ENCODE measurements at regions not wholly inside any gene's neighbourhood (a gene's known extent, or its start where the extent isn't known, plus 50 kb on each side); places are given as distances from the start of the nearest gene placed in this dataset.

DNA sequence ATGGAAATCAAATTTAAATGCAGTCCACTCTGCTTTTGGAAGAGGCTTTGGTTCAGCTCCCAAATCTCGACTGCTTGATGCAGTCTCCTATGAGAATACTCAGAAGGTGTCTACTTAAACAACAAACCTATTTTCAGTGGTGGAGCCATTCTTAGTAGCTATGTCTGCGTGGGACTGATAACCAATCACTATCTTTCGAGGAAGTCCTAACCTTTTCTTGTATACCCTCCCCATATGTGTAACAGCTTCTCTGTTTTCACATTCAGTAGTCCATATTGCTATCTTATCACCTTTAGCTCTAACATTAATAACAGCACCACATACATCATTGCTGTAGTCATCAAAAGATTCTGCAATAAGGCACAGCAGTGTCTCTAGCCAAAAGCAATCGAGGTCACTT is 333.0 kb upstream of the ATP11B start:
- DNase-seq (ENCODE audit: low read depth in 2 of 2), result no peak

DNA sequence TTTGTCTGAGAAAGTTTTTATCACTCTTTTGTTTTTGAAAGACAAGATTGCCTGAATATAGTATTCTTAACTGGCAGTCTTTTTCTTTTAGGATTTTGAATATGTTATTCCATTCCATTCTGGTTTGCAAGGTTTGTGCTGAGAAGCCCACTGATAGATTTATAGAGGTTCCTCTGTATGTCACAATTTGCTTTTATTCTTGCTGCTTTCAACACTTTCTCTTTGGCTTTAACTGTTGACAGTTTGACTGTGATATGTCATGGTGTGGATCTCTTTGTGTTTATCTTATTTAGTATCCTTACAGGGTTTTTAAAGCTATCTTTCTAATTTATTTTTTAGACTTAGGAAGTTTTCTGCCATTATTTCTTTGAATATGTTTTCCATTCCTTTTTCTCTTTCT is 331.2 kb upstream of the ATP11B start:
- DNase-seq (ENCODE audit: low read depth in 2 of 2), result no peak

DNA sequence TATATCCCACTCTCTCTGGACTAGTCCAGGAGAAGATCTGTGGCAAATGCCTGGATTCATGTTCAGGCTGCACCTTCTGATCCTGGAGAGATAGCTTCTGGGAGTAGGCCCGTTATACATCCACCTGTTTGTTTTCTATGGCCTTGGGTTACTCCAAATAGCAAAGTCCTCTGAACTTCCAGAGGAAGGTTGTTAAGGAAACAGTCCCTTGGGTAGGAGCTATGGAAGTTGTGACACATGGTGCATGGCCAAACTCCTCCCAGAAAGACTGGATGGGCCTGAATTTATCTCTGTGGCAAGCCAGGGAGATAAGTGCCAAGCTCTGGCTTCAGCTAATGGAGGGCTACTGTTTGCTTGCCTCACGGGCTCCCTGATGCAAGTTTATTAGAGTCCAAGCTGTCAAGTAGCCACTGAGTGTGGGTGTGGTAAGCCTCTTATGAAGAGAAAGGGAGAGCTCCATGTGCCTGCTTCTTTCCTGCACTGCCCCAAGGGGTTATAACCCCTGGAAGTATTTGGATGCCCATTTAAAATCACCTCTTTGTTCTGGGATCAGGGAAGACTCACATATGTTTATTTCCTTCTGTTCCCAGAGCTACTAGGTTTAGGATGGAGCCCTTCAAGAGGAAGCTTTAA is 328.7 kb upstream of the ATP11B start:
- DNase-seq (ENCODE audit: low read depth in 2 of 2), result no peak

DNA sequence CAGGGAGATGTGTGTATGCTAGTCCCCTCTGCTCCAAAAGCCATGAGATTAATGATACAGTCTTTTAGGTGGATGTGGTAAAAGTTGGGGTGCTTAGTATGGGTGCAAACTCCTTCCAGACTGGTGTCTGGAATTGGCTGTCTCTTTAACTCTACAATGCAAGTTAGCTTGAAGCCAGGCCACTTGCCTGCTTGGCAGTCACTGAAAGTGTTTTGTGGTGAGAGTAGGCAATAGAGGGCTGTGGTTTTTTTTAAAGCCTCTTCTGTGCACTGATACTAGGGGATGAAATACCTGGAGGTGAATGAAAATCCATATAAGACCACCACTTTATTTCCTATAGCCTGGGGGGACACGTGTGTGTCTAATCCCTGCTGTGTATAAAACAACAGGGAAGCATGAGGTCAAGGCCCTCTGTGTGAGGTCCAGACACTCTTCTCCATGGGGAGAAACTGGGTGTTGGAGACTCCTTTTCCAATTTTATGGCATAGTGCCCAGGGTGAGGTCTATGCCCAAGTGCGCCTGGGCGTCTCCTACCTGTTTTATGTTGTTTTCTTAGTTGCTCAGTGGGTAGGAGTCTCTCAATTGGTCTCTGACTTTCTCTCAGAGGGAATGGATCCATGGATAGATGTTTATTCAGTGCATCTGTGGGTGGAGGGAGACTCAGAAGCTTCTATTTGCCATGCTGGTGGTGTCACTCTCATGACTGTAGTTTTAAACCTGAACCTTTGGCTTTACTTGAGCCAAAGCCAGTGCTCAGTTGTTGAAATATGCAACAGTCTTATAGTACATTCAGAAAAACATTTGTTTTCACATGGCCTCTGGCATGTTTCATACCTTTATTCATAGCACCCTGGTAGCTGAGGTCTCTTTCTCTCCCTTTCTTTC is 327.8 kb upstream of the ATP11B start:
- no peak for DNase-seq (ENCODE audit: low read depth in 2 of 2)

DNA sequence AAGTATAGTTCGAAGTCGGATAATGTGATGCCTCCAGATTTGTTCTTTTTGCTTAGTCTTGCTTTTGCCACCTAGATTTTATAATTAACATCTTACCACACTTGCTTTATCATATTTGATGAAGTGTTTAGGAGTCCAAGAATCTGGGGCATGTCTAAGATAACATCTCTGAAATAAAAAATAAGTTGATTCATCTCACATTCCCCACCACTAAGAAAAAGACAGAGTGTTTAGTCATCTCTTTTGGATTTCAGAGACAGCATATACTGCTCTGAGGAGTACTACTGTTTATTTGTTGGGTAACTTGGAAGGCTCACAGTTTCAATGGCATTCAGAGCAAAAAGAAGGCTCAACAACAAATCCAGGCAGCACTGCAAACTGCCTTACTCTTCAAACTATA is 324.2 kb upstream of the ATP11B start:
- DNase-seq (ENCODE audit: low read depth in 2 of 2), result no peak

DNA sequence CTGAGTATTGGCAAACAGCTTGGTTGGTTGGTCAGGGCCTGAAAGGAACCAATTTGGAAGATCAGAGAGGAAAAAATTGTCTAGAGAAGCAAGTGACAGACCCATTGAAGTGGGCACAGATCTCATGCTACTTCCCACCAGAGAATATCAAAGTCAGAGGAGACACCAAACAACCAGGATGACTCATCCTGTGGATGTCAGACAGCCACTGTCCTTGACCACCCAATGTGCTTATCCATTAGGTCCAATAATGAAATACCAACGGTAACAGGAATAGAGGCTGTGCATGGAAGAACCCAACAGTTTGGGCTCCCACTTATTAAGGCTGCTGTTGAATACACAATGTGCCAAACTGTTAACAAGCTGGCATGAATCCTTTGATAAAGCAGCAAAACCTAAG is 323.1 kb upstream of the ATP11B start:
- no peak for DNase-seq (ENCODE audit: low read depth in 2 of 2)

DNA sequence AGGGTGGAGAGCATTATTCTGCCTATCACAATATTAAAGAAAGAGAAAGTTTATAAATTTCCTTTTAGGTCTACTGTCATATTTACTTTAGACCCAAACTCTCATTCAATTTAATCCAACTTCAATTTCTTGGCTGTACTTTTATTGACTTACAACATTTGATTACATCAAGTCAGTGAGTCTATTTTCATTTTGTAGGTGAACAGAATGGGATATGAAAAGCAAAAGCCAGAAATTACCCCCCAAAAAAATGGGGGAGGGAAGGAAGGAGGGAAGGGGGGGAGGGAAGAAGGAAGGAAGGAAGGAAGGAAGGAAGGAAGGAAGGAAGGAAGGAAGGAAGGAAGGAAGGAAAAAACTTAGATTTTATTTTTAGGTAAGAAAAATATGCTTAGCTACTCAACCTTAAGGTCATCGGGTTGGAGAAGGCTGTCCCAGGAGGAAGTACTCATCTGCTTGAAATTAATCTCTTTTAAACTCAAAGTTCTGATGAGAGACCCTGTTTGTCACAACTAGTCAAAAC is 320.1 kb upstream of the ATP11B start:
- no peak for DNase-seq (ENCODE audit: low read depth in 2 of 2)

DNA sequence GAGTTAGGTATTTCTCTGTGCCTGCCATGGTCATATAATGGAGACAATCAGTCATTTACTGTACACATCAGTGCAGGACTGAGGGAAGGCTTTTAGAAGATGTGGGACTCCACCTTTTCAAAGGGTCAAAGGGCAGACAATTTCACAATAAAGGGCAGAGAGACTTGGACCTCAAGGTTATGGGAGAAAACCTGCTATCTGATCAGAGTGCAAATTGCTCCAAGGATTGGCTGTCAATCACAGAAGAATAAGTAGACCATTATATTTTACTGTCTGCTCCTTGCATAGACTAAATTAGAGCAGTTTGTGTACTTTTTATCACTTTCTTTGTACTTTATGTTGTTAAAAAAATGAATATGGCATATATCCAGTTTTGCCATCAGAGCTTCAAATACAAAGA is 314.9 kb upstream of the ATP11B start:
- no peak for DNase-seq (ENCODE audit: low read depth in 2 of 2)

DNA sequence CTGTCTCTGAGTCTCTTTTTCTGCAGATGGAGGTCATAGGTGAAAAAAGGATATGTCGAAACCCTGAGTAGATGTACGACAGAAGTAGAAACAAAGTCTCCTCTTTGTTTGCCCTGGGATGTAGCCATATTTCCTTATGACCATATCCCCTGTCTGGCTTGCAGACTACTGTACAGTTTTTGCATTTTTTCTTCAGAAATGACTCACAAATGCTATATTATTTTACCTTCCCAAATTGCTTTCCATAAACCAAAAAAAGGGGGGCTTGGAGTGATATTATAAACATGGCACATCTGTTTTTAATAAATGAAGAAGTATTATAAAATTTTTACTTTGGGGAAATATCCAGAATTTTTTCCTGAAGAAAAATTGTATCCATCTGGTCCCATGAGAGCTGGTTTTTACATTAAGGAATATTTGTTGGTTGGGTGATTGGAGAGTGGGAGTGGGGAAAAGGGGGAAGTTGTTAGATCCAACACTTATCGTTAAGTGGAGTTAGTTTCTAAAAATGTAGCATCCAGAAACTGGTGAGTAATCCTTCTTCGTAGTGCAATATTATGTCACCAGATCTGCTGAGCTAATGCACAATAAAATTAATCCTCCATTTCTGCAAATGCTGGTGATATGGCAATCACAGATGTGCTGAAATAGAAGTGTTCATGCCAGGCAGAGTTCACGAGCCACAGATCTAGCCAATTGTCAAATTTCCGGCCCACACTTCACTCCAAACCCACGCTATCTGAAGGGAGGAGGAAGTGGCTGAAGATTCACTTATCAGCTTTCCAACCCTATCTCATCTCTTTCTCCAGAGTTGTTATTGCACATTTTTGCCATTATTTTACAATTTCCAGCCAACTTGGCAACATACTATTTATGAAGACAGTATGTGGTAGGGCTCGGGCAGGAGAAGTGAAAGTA is 313.6 kb upstream of the ATP11B start:
- no peak for DNase-seq (ENCODE audit: low read depth in 2 of 2)

DNA sequence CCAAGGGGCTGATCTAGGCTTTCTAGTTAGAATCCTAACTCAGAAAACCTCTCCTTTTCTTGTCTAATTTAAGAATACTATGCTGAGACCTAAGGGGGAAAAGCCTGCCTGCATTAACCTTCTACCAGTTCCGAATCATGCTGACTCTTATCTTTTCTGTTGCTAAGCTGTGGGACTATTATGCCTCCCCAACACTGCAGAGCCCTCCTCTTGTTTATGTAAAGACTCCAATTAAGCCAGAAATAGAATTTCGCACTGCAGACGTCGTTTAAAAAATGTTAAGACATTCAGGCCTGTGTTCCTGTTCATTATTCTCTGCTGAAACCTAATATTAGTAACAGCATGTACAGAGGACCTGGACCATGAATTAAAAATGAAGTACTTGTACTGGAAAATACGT is 310.6 kb upstream of the ATP11B start:
- no peak for DNase-seq (ENCODE audit: low read depth in 2 of 2)

DNA sequence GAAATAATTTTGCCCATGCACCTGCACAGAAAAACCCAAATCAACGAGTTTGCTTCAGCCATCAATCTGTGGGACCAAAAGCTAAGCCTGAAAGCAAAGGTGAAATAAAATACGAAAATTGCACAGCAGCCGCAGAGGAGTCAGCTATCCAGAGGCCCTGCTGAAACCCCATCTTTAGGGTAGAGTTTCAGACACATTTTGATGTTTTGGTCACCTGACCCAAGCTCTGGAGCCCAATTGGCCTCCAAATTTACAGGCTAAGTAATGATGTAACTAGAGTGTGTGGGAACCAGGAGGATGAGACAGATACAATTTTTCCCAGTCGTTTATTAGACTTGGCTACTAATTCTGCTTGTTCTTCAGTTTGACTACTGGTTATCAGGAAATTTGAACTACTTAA is 308.6 kb upstream of the ATP11B start:
- no peak for DNase-seq (ENCODE audit: low read depth in 2 of 2)

DNA sequence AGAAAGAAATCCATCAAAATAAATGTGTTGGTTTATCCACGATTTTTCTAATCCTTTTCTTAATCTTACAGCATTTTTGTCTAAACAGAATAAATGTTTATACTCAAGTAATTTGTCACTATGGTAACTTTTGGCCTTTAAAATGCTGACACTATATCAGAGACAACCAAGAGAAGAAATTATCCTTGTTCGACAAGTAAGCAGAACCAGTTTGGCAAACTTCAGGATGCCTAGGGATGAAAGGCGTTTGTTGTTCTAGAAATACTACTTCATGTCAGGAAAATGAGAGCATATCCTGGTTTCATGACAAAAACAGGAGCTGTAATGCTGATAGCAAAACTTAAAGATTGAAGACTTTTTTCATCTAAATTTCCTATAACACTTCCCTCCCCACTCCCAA is 308.0 kb upstream of the ATP11B start:
- no peak for DNase-seq (ENCODE audit: low read depth in 2 of 2)

DNA sequence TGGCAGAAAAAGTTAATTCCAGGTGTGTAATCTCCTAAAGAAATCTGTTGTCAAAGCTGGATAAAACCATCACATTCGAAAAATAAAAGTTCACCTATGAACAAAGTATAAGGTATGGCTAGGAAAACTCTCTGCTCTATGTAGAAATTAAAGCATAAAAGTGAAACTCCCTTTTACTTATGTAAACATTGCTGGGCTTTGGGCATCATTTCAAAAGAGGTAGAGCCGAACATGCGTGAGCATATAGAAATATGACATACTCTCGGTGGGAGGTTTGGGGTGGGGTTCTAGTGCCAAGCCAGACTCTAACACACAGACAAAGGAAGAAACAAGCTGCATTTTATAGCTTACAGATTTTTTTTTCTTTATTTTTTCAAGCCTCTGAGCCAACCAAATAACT is 306.8 kb upstream of the ATP11B start:
- no peak for DNase-seq (ENCODE audit: low read depth in 2 of 2)

DNA sequence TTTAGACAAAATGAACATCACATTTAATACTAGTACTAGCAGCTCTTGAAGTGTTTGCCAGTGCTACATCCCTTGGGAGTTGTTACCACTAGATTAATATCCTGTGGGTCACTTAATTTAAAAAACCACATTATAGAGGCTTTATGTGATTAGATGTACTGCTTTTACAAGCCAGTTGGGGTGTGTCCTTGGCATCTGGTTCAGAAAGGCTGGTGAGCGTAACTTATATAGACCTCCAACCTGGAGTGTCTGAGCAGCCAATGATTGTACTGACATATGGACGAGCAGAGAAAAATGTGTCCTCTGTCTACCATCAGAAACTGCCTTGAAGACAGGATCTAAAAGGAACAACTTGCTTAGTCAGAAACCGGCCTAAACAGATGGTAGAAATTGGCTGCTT is 306.2 kb upstream of the ATP11B start:
- DNase-seq (ENCODE audit: low read depth in 2 of 2), result no peak

DNA sequence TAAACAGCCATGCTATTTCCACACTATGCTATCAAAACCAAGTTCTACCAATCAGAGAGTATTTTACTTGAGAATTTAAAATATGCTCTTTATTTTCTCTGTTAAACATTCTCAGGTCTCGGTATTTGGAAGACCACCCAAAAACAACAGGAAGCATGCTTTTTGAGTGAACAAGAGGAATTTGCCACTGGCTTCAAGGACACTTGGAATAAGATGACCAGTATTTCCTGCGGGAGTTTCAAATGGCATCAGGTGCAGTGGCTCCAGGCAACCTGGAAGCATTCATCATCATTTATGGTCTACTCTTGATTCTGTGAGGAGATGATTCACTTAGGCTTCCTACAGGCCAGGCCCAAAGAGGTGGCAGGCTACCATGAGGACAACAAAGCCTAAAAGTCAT is 305.7 kb upstream of the ATP11B start:
- no peak for DNase-seq (ENCODE audit: low read depth in 2 of 2)

DNA sequence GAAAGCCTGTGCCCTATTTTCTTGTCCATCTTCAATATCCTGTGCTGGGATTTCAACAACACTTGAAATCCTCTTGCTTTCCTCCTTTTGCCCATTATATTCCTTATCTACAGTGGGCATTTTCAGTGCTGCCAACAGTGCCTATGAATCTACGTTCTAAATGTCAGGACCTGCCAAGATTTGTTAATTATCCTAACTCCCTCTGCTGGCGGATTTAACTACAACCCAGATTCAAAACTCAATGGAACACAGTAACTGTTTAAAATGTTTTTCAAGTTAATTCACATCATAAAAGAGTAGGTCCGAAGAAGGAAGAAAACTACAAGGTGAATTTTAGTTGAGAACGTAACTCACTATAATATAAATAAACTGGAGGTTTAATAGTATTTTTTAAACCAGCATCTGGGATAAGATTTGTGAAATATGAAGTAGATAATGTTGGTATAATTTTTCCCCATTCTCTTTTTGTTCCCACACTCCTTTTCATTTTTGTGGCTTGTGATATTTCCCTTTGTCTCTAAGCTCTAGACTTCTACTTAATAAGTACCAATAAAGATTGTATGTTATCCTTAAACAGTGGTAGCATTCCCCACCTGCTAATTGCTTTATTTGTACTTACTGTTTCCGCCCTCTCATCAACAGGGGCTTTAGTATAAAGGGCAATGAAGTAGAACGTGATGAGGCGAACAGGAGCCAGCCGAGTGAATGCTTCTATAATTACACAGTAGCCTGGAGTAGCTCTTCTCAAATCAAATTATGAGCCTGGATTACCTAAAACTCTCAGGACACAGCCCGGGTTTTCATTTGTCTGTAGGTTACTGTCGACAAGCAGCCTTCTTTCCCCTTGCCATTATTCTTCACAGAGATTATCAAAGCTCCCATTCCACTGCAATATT is 302.5 kb upstream of the ATP11B start:
- no peak for DNase-seq (ENCODE audit: low read depth in 2 of 2)

DNA sequence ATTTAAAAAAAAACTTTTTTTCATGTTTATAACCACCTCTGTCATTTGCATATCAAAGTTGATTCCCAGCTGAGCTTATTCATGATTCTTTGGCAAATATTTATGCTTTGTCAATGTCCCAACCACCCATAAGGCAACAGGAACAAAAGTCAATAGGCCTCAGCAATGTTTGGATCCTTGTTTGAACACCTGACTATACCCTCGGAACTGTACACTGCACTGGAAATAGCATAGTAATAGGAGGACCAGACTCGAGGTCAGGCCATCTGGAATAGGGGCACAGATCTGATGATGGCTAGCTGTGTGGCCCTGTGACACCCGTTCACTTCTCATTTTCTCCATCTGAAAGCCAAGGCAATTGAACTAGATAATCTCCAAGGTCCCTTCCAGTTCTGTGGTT is 301.7 kb upstream of the ATP11B start:
- no peak for DNase-seq (ENCODE audit: low read depth in 2 of 2)

DNA sequence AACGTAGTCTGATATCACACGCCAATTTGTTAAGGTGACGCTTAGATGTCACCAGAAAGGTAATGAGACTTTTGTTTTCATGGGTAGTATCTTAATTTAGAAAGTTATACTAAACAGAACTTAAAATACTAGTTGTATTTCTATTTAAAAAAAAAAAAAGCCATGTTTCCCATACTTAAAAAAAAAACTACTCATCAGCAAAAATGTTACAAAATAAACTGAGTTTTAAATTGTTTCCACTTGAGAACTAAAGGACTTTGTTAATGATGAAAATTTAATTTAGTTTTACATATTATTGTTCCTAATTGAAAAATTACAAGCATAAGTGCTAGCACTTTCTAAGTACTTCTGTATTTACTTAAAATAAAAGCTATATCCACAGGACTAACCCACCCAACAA is 300.8 kb upstream of the ATP11B start:
- no peak for DNase-seq (ENCODE audit: low read depth in 2 of 2)

DNA sequence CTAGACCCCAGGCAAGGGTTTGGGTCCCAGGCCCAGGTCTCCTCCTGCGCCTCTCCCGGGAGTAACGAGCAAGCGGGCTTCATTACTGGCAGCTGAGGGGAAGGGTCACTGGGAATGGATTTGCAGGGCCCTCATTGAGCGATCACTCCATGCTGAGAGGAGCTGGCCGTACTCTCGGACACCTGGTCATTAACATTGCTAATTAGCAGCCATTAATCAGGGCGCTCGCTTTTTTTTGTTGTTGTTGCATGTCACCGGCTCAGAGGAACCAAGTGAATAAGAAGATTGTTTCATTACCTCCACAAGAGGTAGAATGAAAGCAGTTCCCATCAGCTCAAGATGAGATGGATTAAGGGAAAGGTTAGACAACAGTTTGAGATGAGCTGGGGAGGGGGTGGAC is 293.0 kb upstream of the ATP11B start:
- no peak for DNase-seq (ENCODE audit: low read depth in 2 of 2)

DNA sequence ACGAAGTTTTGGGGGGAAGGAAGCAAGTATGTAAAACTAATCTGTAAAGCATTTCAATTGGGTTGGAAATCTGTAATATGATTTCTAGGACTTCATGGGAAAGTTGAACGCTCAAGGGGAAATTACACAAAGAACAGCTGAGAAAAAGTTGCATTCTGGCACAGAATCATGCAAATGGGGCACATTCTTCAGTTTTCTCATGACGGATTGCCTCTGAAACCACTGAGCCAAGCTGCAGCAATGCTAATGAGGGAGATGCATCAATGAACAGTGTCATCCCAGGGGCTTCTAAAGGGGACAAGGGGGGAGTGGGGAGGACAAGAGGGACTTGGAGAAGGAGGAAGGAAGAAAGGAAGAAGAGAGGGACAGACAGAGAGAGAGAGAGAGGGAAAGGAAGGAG is 291.4 kb upstream of the ATP11B start:
- no peak for DNase-seq (ENCODE audit: low read depth in 2 of 2)

DNA sequence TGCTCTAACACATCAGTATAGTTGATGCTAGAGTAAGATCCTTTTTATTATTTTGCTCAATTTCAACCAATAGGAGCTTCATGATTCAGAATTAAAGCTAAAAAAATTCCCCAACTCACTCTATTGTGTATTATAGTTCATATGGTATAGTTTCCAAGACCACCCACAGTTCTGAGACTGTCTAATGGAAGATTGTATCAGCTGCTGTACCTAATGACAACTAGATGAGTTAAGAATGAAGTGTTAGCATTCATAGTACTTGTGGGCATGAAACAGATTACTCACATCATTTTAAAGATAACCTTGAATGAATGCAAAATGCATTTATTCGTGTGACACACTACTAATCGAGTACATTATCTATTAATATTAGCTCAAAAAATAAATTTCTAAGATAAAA is 289.9 kb upstream of the ATP11B start:
- DNase-seq (ENCODE audit: low read depth in 2 of 2), result no peak
